HEK293 (cell line): ENCODE measurements at regions not wholly inside any gene's neighbourhood (a gene's known extent, or its start where the extent isn't known, plus 50 kb on each side); places are given as distances from the start of the nearest gene placed in this dataset.

ENCODE experiments used
- CTCF ChIP-seq: fragments of 450-650 bp; formaldehyde crosslinking; IDR thresholded peaks from 2 replicates; pipeline ENCODE4 v1.5.1; 2016; ENCODE audit warnings: missing biosample characterization, missing genetic modification characterization
- KLF8 ChIP-seq: fragments of 450-650 bp; formaldehyde crosslinking; IDR thresholded peaks from 2 replicates; pipeline ENCODE4 v1.5.1; 2016; ENCODE audit warnings: missing biosample characterization, missing genetic modification characterization
- PBX3 ChIP-seq: sonication (generic); formaldehyde crosslinking; IDR thresholded peaks from 2 replicates; pipeline ENCODE4 v1.8.1; 2022; ENCODE audit warnings: mild to moderate bottlenecking, moderate library complexity, missing genetic modification reagents
- PRDM10 ChIP-seq: fragments of 450-650 bp; formaldehyde crosslinking; IDR thresholded peaks from 2 replicates; pipeline ENCODE4 v1.5.1; 2016; ENCODE audit warnings: missing biosample characterization, missing genetic modification characterization
- ZBTB1 ChIP-seq: fragments of 450-650 bp; formaldehyde crosslinking; IDR thresholded peaks from 2 replicates; pipeline ENCODE4 v1.5.1; 2016; ENCODE audit warnings: missing biosample characterization, missing genetic modification characterization
- ZNF133 ChIP-seq: fragments of 450-650 bp; formaldehyde crosslinking; IDR thresholded peaks from 2 replicates; pipeline ENCODE4 v1.5.1; 2016; ENCODE audit warnings: missing biosample characterization, missing genetic modification characterization
- ZNF274 ChIP-seq, 2 experiments: fragments of 200-500 bp in 1 of 2; fragments of 450-650 bp in 1 of 2; sonication (Bioruptor generic) in 1 of 2; formaldehyde crosslinking in 1 of 2; IDR thresholded peaks; 2 replicates each; pipeline versions ENCODE4 v1.5.1 to v1.6.1; 2014 to 2016; ENCODE audit warnings: borderline replicate concordance in 1 of 2, inconsistent platforms in 1 of 2, low read length in 1 of 2, missing biosample characterization in 1 of 2, missing genetic modification characterization in 1 of 2
- ZNF324 ChIP-seq: fragments of 450-650 bp; formaldehyde crosslinking; IDR thresholded peaks from 2 replicates; pipeline ENCODE4 v1.5.1; 2016; ENCODE audit warnings: missing biosample characterization, missing genetic modification characterization
- ZNF473 ChIP-seq: fragments of 450-650 bp; formaldehyde crosslinking; IDR thresholded peaks from 2 replicates; pipeline ENCODE4 v1.5.1; 2017; ENCODE audit warnings: missing biosample characterization, missing genetic modification characterization
- ZSCAN18 ChIP-seq: fragments of 450-650 bp; formaldehyde crosslinking; IDR thresholded peaks from 2 replicates; pipeline ENCODE4 v1.5.1; 2016; ENCODE audit warnings: missing biosample characterization, missing genetic modification characterization

GRCh38 chr2:41033127-41033526, 581.2 kb upstream of the SLC8A1 start:
- TF ChIP-seq ZNF473 (tag by site-specific recombination) (no peak), PBX3 (CRISPR knock-in tag) (no peak), CTCF (tag by site-specific recombination) (no peak), ZNF133 (no peak), ZBTB1 (tag by site-specific recombination) (no peak), KLF8 (tag by site-specific recombination) (no peak), ZSCAN18 (tag by site-specific recombination) (no peak), ZNF324 (tag by site-specific recombination) (no peak), PRDM10 (tag by site-specific recombination) (no peak), ZNF274 (IDR thresholded peaks at IDR 0.05; ENCODE audit: low read length) (no peak), ZNF274 (tag by site-specific recombination; IDR thresholded peaks at IDR 0.05; ENCODE audit: borderline replicate concordance) (no peak)
